ENCODE measurements at regions not wholly inside any gene's neighbourhood (a gene's known extent, or its start where the extent isn't known, plus 50 kb on each side); places are given as distances from the start of the nearest gene placed in this dataset.

DNA sequence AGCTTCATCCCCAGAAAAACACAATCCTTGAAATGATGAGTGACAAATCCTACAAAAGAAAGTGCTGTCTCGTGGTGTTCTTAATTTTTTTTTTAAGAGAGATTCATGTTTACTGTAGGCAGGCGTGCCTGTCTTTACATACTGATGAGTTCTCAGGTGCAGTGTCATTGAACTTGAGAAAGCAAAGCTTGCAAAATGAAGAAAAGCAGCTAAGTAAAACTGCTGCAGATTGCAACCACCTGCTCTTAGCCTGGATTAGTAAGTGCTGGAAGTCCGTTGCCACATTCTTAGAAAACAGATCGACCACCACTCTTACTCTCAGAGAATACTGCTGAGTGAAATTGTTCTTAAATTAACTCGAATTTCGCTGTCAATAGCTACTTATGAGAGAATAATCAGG, 854.6 kb downstream of the TRIML1 start:
- TF ChIP-seq, protein P1, sequence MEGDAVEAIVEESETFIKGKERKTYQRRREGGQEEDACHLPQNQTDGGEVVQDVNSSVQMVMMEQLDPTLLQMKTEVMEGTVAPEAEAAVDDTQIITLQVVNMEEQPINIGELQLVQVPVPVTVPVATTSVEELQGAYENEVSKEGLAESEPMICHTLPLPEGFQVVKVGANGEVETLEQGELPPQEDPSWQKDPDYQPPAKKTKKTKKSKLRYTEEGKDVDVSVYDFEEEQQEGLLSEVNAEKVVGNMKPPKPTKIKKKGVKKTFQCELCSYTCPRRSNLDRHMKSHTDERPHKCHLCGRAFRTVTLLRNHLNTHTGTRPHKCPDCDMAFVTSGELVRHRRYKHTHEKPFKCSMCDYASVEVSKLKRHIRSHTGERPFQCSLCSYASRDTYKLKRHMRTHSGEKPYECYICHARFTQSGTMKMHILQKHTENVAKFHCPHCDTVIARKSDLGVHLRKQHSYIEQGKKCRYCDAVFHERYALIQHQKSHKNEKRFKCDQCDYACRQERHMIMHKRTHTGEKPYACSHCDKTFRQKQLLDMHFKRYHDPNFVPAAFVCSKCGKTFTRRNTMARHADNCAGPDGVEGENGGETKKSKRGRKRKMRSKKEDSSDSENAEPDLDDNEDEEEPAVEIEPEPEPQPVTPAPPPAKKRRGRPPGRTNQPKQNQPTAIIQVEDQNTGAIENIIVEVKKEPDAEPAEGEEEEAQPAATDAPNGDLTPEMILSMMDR (IDR thresholded peaks at IDR 0.05) = no peak
- no peak for TF ChIP-seq POLR2A (IDR thresholded peaks at IDR 0.05)
